Sigmoid colon (tissue), 4 donors: ENCODE measurements at regions not wholly inside any gene's neighbourhood (a gene's known extent, or its start where the extent isn't known, plus 50 kb on each side); places are given as distances from the start of the nearest gene placed in this dataset.

ENCODE experiments used
- EP300 ChIP-seq, 4 donors: sonication (generic); formaldehyde crosslinking; IDR thresholded peaks; one replicate each; pipeline ENCODE4 v1.6.1; 2017; ENCODE audit warnings: antibody characterized with exemption in 4 of 4
- POLR2A ChIP-seq, 2 donors: fragments of 450-650 bp; IDR thresholded peaks; one replicate each; pipeline ENCODE4 v1.6.1; 2016; ENCODE audit warnings: antibody characterized with exemption in 2 of 2, mild to moderate bottlenecking in 2 of 2, moderate library complexity in 2 of 2
- TF ChIP-seq, protein P1 (sequence below), 4 experiments: fragments of 450-650 bp in 3 of 4; fragments of 200-600 bp in 1 of 4; IDR thresholded peaks; one replicate each; pipeline ENCODE4 v1.5.1; 2016 to 2019; ENCODE audit warnings: antibody characterized with exemption in 4 of 4, mild to moderate bottlenecking in 3 of 4, moderate library complexity in 2 of 4

GRCh38 chr3:94373456-94373855, 310.6 kb downstream of the NSUN3 start:
- TF ChIP-seq, protein P1, sequence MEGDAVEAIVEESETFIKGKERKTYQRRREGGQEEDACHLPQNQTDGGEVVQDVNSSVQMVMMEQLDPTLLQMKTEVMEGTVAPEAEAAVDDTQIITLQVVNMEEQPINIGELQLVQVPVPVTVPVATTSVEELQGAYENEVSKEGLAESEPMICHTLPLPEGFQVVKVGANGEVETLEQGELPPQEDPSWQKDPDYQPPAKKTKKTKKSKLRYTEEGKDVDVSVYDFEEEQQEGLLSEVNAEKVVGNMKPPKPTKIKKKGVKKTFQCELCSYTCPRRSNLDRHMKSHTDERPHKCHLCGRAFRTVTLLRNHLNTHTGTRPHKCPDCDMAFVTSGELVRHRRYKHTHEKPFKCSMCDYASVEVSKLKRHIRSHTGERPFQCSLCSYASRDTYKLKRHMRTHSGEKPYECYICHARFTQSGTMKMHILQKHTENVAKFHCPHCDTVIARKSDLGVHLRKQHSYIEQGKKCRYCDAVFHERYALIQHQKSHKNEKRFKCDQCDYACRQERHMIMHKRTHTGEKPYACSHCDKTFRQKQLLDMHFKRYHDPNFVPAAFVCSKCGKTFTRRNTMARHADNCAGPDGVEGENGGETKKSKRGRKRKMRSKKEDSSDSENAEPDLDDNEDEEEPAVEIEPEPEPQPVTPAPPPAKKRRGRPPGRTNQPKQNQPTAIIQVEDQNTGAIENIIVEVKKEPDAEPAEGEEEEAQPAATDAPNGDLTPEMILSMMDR (IDR thresholded peaks at IDR 0.05) = no peak
- TF ChIP-seq POLR2A (IDR thresholded peaks at IDR 0.05) = no peak
- TF ChIP-seq EP300 (IDR thresholded peaks at IDR 0.05) = no peak
